ENCODE measurements at regions not wholly inside any gene's neighbourhood (a gene's known extent, or its start where the extent isn't known, plus 50 kb on each side); places are given as distances from the start of the nearest gene placed in this dataset.

DNA sequence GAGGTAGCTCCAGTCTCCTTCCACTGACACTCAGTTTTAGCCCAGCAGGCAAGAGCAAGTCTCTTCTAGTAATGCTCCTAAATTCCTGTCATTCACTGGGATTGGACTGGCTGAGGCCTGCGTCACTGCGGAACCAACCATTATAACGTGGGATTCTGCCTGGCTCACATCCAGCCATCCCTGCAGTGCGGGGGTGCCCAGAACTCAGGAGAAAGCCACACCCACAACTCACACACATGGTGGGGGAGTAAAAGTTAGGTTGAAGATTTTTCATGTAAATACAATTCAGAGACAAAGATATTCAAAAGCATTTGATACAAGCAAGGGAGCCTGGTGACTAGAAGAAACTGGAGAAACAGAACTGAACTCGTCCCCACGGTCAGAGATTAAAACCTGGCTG is 504.0 kb upstream of the CDH4 start:
- no peak for TF ChIP-seq CTCF (IDR thresholded peaks at IDR 0.05)
- H3K4me3 Mint-ChIP-seq, result no peak overlapping the region
- ChIA-PET POLR2A (no interaction called here), CTCF (no interaction called here)
- peaks cover 4% of the 10 kb centered on the region for H3K27me3 Mint-ChIP-seq
- Histone ChIP-seq H3K4me3 (ENCODE audit: low read length) (no peak overlapping the region), H3K9me3 (ENCODE audit: control insufficient read depth in 1 of 2, insufficient read depth in 1 of 2, low read length in 2 of 2) (peaks cover 0 to 5% of the 10 kb centered on the region in 2 experiments), H3K27me3 (ENCODE audit: control insufficient read depth in 1 of 2, insufficient read depth in 2 of 2, low read length in 2 of 2) (no peaks in the 10 kb centered on the region), H3K4me1 (ENCODE audit: insufficient read depth, low read length) (no peaks in the 10 kb centered on the region), H3K27ac (ENCODE audit: low read depth in 1 of 2, low read length in 2 of 2) (no peak overlapping the region), H3K36me3 (ENCODE audit: insufficient read depth, low read length) (no peaks in the 10 kb centered on the region)
- intact Hi-C loops (cut with DNase I, micrococcal nuclease), result no loop called here
- no peak for DNase-seq
- no peaks in the 10 kb centered on the region for H3K36me3 Mint-ChIP-seq (ENCODE audit: low read depth)
- no peak for ATAC-seq (ENCODE audit: poor library complexity)
- H3K9me3 Mint-ChIP-seq, result peaks cover 2% of the 10 kb centered on the region
- H3K4me1 Mint-ChIP-seq (ENCODE audit: low read depth), result no peaks in the 10 kb centered on the region
- no peak overlapping the region for H3K27ac Mint-ChIP-seq

GRCh38 chr20:60749804-60750602 is 502.1 kb upstream of the CDH4 start:
- DNase-seq (no peak), ATAC-seq (ENCODE audit: poor library complexity) (no peak)
- H3K4me1 ChIP-seq (ENCODE audit: insufficient read depth, low read length), result no peaks in the 10 kb centered on the region
- H3K27ac ChIP-seq (ENCODE audit: low read depth in 1 of 2, low read length in 2 of 2), result no peak overlapping the region
- H3K27me3 Mint-ChIP-seq, result peaks cover 4% of the 10 kb centered on the region
- no peaks in the 10 kb centered on the region for H3K36me3 ChIP-seq (ENCODE audit: insufficient read depth, low read length)
- CTCF ChIA-PET, result no interaction called here
- intact Hi-C loops (cut with DNase I, micrococcal nuclease), result no loop called here
- no peak overlapping the region for H3K4me3 Mint-ChIP-seq
- H3K4me1 Mint-ChIP-seq (ENCODE audit: low read depth), result no peaks in the 10 kb centered on the region
- H3K27me3 ChIP-seq (ENCODE audit: control insufficient read depth in 1 of 2, insufficient read depth in 2 of 2, low read length in 2 of 2), result no peaks in the 10 kb centered on the region
- no peak overlapping the region for H3K4me3 ChIP-seq (ENCODE audit: low read length)
- H3K27ac Mint-ChIP-seq, result no peak overlapping the region
- no peak for TF ChIP-seq CTCF (IDR thresholded peaks at IDR 0.05)
- peaks cover 0 to 9% of the 10 kb centered on the region in 2 experiments for H3K9me3 ChIP-seq (ENCODE audit: control insufficient read depth in 1 of 2, insufficient read depth in 1 of 2, low read length in 2 of 2)
- peaks cover 2% of the 10 kb centered on the region for H3K9me3 Mint-ChIP-seq
- H3K36me3 Mint-ChIP-seq (ENCODE audit: low read depth), result no peaks in the 10 kb centered on the region
- POLR2A ChIA-PET, result no interaction called here

DNA sequence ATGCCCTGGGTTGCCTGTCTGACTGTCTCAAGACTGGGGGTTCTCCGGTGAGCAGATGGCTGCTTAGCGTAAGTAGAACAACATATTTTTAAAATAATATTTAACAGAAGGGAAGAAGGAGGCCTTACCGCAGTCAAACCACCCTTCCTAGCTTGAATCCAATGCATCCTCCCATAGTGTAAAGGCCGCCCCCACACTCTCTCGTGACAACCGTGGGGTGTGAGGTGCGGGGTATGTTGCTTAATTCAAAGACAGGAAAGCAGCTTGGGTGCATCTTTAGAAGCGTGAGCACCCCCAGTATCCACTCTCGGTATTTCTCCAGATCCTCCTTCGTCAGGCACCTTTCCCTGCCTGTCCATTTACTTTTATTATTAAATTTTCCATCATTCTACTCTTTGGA is 501.2 kb upstream of the CDH4 start:
- Mint-ChIP-seq H3K4me1 (ENCODE audit: low read depth) (no peaks in the 10 kb centered on the region), H3K4me3 (no peak overlapping the region), H3K9me3 (peaks cover 2% of the 10 kb centered on the region), H3K36me3 (ENCODE audit: low read depth) (no peaks in the 10 kb centered on the region), H3K27me3 (peaks cover 4% of the 10 kb centered on the region), H3K27ac (no peak overlapping the region)
- no peak for DNase-seq
- intact Hi-C loops (cut with DNase I, micrococcal nuclease), result no loop called here
- ChIA-PET CTCF (no interaction called here), POLR2A (no interaction called here)
- Histone ChIP-seq H3K27me3 (ENCODE audit: control insufficient read depth in 1 of 2, insufficient read depth in 2 of 2, low read length in 2 of 2) (no peaks in the 10 kb centered on the region), H3K36me3 (ENCODE audit: insufficient read depth, low read length) (no peaks in the 10 kb centered on the region), H3K4me1 (ENCODE audit: insufficient read depth, low read length) (no peaks in the 10 kb centered on the region), H3K27ac (ENCODE audit: low read depth in 1 of 2, low read length in 2 of 2) (no peak overlapping the region), H3K4me3 (ENCODE audit: low read length) (no peak overlapping the region), H3K9me3 (ENCODE audit: control insufficient read depth in 1 of 2, insufficient read depth in 1 of 2, low read length in 2 of 2) (peaks cover 0 to 9% of the 10 kb centered on the region in 2 experiments)
- ATAC-seq (ENCODE audit: poor library complexity), result no peak
- no peak for TF ChIP-seq CTCF (IDR thresholded peaks at IDR 0.05)

Measured in CD4-positive, alpha-beta T cell (primary cell).